GM19455 (cell line): ENCODE measurements at regions not wholly inside any gene's neighbourhood (a gene's known extent, or its start where the extent isn't known, plus 50 kb on each side); places are given as distances from the start of the nearest gene placed in this dataset.
"Not testable (repeated sequence)": the region's sequence is repeated elsewhere in the genome, so short reads cannot be mapped to it uniquely, and the experiment has no call there.

Source experiments
- ATAC-seq: cut with Tn5 transposase; IDR thresholded peaks from one replicate; pipeline ENCODE4 v1.9.1; 2021; ENCODE audit not compliant: unreplicated experiment

- no peak for ATAC-seq
Measured at GRCh38 chr3:157859541-157859940, 246.7 kb downstream of the SHOX2 start.

DNA sequence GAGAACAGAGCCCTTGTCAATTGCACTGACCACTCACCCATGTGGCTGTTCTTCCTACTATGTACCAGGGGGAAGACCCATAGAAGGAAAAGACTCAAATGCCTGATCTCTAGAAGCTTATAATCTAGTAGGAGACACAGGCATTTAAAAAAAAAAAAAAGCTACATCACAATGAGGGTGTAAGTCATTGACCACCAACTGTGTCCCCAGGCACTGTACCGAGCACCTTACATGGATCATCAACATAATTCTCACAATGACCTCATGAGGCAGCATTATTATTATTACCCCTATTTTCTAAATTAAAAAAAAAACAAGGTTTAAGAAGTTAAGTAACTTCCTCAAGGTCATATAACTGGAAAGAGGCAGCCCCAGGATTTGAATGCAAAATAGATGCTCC is 247.4 kb downstream of the SHOX2 start:
- ATAC-seq, result no peak

GRCh38 chr3:157857440-157857839 is 248.8 kb downstream of the SHOX2 start:
- no peak for ATAC-seq

DNA sequence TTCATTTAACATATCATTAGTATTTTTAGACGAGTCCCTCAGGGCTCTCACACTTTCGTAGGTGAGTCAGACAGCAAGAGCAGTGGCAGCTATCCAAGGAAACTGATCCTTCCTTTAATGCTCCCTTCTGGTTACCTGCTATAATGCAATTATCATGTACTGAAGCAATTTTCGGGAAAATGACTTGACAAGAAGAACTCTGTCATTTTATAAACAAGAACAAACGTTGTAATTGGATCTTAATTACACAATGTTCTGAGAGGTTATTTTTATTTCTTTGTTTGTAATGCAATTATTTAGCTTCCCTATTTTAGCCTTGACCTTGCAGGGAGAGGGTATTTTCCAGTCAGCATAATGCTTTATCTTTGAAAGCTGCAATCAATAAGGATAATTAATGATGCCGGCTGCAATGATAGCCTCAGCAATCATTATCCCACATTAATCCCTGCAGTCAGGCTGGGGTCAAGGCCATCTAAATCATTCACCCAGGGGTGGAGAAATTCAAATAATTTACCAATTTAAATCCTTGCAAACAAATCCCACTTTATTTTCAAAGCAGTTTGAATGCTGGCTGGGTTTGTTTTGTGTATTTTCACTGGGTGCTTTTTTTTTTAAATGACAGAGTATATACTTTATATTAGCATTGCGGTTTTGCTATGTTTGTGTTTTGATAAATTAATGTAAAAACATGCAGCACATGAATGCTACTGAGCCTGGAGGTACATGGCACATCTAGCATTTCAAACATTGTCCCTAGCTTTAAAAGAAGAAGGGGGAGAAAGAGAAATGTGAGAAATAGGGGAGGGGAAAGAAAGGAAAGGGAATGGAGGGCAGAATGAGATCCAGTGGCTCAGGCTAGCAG is 249.9 kb downstream of the SHOX2 start:
- no peak for ATAC-seq

DNA sequence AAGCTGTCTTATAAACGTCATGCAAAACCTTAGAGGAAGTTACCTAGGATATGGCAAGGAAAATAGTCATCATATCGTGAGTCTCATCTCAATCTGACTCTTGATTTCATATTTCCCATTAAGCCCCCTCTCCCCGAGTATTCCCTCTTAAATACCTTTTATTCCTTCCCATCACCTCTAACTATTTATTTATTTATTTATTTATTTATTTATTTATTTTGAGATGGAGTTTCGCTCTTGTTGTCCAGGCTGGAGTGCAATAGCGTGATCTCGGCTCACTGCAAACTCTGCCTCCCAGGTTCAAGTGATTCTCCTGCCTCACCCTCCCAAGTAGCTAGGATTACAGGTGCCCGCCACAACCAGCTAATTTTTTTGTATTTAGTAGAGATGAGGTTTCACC is 260.4 kb downstream of the SHOX2 start:
- not testable (repeated sequence) for ATAC-seq

GRCh38 chr3:157844800-157845565 is 261.2 kb downstream of the SHOX2 start:
- no peak for ATAC-seq

DNA sequence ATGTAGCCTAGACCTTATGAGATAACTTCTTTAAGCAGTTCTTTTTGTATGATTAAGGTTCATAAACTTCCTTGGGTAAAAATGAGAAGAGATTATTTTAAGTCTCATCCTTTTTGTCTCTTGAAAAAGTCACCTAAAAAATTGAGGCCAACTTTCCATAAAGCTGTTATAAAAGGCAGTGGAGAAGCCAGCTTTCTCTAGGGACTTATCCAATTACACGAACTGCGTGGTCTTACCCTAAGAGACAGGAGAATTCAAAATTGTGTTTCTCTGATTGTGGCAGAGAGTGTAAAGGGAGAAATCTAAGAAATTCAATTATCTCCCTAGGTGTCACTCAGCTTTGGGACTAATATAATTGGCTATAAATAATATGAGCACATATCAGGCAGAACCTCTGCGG is 262.0 kb downstream of the SHOX2 start:
- ATAC-seq, result no peak

- no peak for ATAC-seq
Measured at GRCh38 chr3:157841029-157841428, 265.2 kb downstream of the SHOX2 start.

DNA sequence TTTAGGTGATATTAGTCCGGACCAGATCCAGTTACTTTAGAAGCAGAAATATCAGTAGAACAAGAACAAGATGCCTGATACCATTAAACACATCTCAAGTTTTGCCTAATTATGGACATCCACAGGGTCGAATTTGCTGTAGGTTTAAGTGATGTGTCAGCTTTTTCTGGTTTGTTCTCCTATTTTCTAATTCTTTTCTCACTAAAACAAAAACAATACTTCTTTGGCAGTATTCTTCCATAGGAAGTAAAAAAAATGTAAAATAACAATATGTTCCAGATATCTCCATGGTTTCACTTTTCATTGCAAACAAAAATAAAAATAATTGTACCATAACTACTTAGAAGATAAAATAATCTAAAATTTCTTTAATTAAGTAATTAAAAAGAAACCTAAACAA is 265.7 kb downstream of the SHOX2 start:
- ATAC-seq, result no peak

- ATAC-seq, result no peak
Measured at GRCh38 chr3:157838457-157838856, 267.8 kb downstream of the SHOX2 start.

GRCh38 chr3:157837336-157837735 is 268.9 kb downstream of the SHOX2 start:
- ATAC-seq, result no peak

DNA sequence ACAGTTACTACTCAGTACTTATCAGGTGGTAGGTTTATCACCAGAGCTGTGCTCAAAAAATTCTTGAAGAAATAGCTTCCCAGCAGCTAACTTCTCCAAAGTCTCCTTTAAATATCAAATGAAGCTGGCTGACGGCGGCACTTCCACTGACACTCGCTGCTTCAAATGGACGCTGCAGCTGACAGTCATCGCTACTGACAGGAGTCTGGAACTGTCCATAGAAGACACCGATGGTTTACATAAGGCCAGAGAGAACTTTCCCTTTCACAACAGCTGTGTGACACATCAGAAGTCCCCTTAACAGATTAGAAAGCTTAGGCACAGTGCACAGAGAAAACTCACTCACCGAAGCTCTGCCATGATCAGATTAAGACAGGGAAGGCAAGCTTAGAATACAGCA is 270.2 kb downstream of the SHOX2 start:
- ATAC-seq, result no peak

- ATAC-seq, result no peak
Measured at GRCh38 chr3:157832588-157832987, 273.6 kb downstream of the SHOX2 start.

- ATAC-seq, result no peak
Measured at GRCh38 chr3:157830556-157831236, 275.5 kb downstream of the SHOX2 start.

DNA sequence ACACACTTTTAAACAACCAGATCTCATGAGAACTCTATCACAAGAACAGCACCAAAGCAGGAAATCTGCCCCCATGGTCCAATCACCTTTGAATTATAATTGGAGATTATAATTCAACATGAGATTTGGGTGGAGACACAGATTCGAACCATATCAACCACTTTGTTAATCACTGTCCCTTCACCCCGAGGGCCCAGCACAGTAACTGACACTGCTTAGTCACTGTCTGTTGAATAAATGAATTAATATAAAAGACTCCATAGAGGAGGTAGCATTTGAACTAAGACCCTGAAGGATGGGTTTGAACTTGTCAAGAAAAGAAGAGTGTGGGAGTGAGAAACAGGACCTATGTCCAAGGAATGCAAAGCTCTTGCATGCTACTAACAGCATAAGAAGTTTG is 276.4 kb downstream of the SHOX2 start:
- no peak for ATAC-seq

GRCh38 chr3:157824281-157824680 is 281.9 kb downstream of the SHOX2 start:
- ATAC-seq, result no peak

DNA sequence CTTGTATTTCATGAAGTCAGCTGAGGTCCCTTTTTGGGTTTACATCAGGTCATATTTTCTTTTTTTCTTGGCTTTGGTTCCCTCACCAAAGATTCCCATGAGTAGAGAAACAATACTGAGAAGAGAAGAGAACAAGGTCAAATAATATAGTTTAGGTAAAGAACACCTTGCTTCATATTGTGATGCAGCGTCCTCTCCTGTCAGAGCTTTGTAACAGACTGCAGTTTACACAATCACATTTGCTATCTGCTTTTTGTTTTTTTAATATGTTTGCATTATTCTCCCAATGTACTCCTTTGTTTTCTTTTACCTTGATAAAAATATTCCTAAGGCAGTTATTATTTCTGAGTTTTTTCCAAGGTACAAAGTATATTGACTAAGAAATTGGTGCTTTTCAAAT is 283.2 kb downstream of the SHOX2 start:
- ATAC-seq, result no peak

DNA sequence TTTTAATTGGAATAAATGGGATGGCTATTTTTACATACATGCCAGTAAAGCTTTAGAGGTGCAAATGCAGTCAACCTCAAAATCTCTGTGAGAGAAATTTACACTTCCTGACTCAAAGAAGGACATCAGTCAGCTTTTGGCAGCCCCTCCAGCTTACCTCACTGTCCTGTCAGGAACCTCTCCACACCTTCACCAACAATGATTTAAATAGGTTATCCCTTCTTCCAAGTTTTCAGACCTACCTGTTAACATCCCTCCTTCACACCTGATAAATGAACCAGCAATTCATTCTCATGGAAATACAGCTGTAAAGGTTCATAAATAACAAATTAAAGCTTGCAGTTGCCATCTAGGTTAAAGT is 286.1 kb downstream of the SHOX2 start:
- ATAC-seq, result no peak

GRCh38 chr3:157819270-157820156 is 286.7 kb downstream of the SHOX2 start:
- no peak for ATAC-seq

- ATAC-seq, result no peak
Measured at GRCh38 chr3:157816896-157817295, 289.3 kb downstream of the SHOX2 start.

DNA sequence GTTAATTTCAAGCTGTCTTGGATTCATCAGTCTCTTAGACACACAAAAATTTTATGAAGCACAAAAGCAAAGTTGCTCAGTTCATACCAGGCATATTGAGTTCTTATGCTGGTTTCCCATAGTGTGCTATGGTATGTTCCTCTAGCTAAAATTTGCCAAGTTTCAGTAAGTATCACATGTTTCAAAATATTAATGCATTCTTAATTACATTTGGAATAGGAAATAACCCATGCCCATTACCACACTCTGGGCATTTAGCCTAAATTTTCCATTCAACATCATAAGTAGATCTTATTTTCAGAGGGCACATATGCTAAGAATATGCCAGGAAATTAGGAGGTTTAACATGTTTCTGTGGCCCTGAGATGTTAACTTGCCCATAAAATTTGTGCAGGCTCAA is 289.9 kb downstream of the SHOX2 start:
- ATAC-seq, result no peak
